ENCODE measurements at regions not wholly inside any gene's neighbourhood (a gene's known extent, or its start where the extent isn't known, plus 50 kb on each side); places are given as distances from the start of the nearest gene placed in this dataset.

DNA sequence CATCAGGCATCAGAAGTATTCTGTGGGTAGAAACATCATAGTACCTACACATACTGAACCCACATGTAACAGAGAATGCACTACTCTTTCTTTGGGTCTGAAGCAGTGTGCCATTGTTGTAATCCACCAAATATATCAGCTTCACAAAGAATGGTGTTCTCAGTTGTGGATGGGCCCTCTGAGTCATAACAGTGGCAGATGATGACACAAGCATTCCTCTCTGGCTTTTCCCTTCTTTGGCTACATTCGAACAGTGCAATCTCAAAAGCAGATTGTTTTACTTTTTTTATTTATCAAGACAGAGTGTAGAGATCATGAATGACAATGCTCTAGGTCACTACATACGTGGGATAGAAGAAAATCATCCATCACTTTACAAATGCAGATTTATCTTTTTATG, 247.2 kb upstream of the EPHA5 start:
- no peak for DNase-seq (ENCODE audit: low spot score)

DNA sequence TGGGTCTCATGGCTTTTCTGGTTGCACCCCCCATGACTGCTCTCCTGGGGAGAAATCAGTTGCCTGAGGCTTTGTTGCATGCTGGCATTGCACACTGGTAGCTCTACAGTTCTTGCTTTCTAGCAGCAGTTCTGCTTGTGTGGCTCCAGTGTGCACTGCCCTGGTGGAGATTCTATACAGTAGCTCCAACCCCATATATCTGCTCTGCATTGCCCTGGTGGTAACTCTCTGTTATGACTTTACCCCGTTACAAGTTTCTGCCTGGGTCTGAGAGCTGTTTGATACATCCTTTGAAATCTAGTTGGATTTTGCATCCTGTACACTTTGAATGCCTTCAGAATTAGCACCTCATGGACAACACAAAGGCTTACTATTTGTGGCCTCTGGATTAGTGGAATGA, 241.4 kb upstream of the EPHA5 start:
- no peak for DNase-seq (ENCODE audit: low spot score)

DNA sequence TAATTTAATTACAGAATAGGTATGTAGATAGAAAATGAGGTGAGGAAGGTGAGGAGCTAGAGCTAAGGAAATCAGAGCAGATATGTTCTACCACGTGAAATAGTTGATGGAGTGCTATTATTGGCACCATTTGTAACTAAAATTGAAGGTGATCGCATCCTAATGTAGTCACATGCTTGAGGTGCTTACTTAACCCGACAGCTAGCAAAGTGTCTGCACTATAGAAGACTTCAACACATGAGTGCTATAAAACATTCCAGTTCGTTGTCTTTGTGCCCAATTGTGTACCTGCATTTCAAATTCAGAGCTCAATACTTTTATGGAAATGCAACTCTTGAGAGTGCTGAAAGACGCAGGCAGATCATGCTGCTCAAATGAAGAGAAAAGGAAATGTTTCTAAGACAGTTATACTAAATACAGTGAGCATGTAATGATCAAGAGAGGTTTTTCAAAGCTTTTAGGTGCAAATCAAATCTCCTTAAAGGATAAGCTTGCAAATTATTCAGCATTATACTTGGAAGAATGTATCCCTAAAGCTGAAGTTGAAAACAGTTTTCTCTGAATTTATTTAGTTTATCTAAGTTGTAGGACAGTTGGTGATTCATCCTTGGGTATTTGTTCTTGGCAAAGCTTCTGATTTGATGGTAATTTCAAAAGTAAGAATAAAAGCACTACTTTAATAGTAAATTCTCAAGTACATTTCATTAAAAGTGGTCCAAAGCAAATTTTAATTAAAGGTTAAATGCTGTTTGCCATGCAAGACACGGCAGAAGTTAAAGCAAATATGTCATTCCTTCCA, 223.9 kb upstream of the EPHA5 start:
- DNase-seq (ENCODE audit: low spot score) = no peak

DNA sequence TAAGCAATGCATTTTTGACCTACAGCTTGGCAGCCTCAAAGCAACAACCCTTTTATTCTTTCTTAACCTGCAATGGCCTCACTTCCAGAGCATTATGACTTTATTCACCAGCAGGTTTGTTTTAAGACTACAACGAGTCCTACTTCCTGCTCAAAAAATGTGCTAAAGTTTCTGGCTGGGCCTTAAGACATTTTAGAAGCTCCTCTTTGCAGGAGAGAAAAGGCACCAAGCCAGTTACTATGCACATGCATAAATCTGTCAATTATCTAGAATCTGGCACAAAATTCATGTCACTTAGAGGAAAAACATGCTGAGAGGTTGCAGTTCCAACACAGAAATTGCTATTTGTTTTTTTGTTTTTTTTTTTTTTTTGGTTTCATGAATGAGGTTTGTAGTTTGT, 223.0 kb upstream of the EPHA5 start:
- no peak for DNase-seq (ENCODE audit: low spot score)

DNA sequence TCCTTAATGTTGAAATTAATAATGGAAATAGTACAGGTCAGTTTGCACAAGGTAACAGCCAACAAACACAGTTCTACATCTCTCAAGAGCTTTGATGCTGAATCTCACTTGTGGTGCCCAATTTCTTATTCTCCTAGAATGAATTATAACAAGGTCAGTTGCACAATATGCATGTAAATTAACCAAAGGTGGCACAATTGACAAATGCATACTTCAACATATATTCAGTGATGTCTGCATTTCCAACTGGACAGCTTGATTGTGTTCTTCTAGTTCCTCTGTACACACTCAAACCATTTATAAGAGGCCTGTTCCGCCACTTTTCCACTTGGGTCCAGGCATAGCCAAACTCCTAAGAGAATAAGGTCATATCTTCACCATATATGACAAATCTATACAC, 210.3 kb upstream of the EPHA5 start:
- DNase-seq (ENCODE audit: low spot score) = no peak

DNA sequence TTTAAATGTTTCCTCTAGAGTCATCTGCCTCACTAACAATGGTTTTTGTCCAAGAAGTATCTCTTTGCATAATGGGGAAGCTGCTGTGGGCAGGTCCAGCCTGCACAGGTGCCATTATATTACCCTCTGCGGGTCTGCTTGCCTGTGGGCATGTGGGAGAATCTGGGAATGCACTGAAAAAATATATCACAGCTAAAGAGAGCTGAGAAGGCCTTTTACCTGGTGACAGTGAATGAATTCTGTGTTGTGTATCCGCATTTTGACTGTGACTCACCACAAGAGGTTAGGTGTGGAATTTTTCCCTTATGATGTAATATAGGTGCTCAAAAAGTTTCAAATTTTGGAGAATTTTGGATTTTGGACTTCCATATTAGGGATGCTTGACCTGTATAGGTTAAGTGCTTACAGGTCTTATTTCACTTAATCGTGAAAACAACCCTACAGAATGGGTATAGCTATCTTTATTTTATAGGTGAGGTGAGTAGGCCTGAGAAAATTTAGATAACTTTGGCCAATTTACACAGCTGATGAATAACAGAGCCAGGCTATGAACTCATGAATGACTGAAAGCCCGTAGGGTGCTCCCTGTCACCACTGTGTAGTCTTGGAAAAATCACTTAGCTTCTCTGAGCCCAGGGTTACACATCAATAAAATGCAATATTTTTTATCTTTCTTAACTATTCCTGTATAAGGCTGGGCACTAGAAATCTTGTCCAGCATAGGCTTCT, 198.0 kb upstream of the EPHA5 start:
- no peak for DNase-seq (ENCODE audit: low spot score)

DNA sequence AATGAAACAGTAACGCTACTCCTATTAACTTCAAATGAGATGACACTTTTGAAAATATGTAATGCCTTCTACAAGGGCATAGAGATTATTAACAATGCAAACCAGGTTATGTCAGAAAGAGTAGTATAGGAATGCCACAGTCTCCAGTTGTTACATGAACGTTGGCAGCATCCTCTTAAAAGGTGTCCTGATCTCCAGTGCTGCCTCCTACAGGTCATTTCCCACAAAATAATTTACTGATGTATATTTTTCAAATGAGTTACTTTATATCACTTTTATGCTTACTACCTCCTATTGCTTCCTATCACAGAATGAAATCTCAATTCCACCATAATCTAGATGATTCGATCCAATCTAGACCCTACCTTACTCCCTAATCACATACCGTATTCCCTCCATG, 195.2 kb upstream of the EPHA5 start:
- DNase-seq (ENCODE audit: low spot score) = no peak

DNA sequence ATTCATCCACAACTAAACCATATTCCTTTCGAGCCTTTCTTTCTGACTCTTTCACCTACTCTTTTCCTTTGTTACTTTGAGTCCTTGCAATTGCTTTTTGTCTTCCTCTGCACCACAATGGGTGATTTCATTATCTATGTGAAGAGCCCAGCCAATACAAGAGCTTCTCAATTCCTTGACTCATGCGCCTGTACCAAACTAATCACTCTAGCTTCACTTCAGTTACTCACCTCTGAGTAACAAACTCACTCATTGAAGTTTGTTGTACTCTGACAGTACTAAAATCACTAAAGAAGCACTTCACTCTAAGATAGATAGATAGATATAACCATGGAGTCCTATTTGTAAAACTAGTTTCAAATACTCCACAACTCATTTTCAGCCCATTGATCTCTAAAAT, 191.7 kb upstream of the EPHA5 start:
- DNase-seq (ENCODE audit: low spot score) = no peak

DNA sequence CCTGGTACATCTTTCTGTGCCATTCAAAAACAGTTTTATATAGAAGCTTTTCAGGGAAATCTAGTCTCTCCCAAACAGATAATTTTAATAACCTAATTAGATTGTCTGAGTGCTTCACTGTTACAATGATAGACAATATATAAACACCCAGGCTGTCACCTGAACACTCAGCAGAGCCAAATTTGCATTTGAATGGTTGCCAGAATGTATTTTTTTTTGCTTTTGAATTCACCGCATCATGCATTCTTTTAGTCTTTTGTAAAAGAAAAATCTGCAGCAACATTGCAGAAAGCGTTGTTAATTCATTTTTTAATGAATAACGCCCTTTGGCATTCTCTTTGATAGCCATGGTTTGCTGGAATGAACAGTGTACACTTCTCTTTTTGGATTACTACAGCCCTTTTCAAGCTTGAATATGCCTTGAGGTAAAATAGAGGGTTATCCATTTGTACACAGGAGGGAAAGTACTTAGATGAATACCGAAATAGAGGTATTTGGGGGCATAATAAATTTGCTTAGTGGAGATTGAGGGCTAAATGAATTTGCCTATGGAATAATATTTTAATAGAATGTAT, 175.0 kb upstream of the EPHA5 start:
- no peak for DNase-seq (ENCODE audit: low spot score)

DNA sequence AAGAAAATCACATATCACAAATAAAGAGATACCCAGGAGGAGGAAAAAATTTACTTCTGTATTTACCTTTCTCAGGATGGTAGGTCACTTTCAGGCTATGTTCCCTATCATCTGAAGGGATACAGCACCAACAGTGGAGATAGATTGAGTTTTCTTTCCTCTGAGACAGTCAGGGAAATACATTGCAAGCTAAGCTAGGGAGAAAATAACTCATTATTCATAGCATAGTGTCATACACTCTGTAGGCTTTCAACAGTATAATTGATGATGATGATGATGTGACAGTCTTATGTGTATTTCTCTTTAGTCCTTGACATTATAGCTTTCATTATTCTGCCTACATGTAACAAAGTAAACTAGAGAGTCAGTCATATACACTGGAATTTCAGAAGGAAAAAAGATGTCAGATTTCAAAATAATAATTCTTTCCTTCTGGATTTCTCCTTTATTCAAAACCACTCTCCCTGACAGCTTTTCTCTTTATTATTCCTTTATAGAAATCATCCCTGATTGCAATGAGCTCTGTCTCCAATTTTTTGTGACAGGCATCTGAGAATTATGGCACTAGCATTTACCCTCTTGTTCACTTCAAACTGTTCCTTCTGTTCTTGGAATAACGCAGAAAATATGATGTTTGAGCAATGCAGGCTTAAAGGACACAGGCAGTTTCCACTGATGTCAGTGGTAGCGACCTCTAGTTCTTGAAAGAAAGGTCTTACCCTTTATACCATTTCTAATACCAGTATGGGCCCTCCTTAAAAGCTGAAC, 169.1 kb upstream of the EPHA5 start:
- DNase-seq (ENCODE audit: low spot score) = no peak

DNA sequence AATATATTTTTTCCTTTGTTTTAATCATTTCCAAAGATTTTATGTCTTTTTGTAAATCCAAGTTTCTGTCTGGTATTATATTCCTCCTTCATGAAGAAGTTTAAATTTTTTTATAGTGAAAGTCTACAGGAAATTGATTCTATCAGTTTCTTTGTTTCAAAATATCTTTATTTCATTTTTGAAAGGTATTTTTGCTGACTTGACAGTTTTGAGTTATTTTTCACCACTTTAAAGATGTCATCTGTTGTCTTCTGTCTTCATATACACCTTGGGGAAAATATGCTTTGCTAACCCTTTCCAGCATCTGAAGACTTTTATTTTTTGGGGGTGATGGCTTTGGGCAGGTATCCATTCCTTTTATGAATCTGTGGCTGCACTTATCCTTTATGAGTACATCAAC, 164.4 kb upstream of the EPHA5 start:
- DNase-seq (ENCODE audit: low spot score) = no peak

DNA sequence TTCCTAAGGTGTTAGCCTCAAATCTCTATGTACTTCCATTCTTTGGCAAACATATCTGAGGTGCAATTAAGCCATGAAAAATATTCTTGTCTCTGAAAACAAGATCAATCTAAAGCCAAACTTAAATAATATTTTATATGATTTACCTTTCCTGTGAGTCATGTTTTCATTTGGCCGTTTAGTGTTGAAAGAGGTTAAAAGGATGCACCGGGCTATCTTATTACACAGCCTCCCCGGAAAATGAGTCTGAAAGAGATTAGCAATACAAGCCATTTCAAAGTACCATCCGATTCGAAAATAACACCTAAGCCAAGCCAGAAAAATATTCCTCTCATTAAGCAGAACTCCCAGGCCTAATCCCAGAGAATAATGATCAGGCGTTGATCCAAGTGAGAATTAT, 161.5 kb upstream of the EPHA5 start:
- DNase-seq (ENCODE audit: low spot score) = no peak

DNA sequence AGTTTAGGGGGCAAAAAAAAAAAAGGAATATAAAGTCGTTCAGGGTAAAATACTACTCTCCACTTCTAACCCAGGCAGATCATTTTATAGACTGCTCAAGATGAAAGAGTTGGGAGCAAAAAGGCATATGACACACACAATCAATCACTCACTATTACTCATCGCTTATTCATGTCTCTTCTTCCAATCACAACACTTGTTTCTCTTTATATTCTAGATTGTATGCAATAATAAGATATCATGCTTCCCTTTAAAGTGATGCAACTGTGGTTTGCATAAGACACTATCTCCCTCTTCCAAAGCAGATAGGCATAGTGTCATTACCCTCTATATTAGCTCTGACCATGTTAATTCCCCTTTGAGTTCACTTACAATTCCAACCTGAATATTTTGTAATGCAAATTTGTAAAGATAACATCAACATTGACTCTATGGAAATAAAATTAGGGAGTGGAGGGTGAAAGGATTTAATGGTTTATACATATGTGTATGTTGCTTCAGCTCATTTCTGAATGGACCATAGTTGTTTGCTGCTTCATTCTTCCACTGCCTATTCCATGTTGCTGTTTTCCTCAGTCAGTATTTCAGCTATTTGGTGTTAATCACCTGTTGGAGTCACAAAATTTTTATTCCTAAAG, 154.9 kb upstream of the EPHA5 start:
- no peak for DNase-seq (ENCODE audit: low spot score)

DNA sequence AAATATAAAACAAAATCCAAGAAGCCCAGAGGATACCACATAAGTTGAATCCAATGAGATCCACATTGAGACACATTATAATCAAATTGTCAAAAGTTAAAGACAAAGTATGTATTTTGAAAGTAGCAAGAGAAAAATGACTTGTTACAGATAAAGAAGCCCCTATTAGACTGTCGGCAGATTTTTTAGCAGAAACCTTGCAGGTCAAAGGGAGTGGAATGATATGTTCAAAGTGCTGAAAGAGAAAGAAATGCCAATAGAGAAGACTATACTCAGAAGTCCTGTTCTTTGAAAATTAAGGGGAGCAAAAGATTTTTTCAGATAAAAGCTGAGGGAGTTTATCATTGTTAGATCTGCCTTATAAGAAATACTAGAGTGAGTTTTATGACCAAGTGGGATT, 148.9 kb upstream of the EPHA5 start:
- DNase-seq (ENCODE audit: low spot score) = no peak

DNA sequence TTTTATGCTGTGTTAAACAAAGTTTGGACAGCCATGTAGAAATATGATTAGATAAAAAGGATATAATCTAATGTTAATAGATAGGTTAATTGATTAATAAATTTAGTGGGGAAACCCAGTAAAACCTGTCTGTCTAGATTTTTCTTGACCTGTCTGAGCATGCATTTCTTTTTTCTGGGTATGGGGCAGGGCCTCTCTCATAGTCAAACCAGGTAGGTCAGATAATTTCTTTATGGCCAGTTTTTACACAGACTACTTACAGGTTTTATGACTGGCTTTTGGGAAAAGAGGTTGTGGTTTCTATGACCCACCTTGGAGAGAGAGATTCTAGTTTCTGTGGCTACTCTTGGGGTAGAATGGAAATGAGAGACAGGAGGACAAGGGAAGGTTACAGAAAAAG, 135.6 kb upstream of the EPHA5 start:
- no peak for DNase-seq (ENCODE audit: low spot score)

DNA sequence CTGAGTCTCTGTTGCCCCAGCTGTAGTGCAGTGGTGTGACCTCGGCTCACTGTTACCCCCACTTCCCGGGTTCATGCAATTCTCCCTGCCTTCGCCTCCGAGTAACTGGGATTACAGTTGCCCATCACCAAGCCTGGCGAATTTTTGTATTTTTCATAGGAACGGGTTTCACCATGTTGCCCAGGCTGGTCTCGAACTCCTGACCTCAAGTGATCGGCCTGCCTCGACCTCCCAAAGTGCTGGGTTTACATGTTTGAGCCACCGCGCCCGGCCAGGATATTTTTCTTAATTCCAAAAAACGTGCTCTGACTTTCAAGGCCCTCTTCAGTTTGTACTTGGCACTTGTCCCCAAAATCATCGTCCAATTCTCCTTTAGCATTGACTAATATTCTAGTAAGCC, 129.2 kb upstream of the EPHA5 start:
- DNase-seq (ENCODE audit: low spot score) = no peak

DNA sequence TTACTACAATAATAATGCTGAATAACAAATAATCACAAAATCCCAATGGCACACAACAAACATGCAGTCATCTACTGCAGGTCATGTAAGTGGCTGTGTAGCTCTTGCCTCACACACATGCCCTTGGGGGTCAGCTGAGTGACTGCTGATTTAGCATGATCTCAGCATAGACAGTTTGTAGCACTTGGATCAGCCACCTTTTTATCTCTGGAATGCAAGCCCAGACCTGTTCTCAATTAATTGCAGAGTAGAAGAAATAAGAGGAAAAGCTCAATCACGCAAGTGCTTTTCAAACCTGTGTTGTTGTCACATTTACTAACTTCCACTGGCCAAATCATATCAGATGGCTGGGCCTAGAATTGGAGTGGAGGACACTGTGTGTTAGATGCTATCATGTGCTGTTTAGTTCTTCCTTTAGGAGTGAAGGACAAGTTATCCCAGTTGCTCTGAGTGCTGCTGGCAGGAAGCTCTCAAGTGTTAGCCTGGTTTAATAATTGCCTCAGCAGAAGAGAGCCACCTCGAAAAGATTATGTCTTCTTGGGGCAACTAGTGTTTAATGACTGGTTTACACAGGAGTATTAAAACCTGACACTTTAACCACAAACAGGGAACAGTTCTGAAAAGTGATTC, 128.3 kb upstream of the EPHA5 start:
- DNase-seq (ENCODE audit: low spot score) = no peak

DNA sequence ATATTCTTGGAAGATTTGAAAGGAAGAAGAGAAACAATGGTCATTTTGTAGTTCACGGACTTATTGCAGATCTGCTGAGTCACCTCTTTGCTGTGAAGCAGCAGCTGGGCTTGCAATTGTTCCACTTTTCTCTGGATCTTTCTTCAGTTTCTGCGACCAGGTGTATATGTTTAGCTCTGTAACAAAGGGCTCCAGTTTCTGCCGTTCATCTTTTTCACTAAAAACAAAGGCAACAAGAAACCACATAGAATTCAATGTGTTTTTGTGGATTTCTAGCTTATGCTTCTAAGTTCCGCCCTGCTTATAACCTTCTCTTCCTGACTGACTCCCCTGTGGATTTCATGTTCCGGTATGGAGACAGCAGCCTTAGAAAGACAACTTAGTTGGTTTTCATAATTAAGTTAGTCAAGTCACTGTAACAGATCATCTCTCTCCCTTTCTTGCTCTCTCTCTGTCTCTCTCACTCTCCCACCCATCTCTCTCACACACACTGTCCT, 121.6 kb upstream of the EPHA5 start:
- DNase-seq (ENCODE audit: low spot score) = no peak

DNA sequence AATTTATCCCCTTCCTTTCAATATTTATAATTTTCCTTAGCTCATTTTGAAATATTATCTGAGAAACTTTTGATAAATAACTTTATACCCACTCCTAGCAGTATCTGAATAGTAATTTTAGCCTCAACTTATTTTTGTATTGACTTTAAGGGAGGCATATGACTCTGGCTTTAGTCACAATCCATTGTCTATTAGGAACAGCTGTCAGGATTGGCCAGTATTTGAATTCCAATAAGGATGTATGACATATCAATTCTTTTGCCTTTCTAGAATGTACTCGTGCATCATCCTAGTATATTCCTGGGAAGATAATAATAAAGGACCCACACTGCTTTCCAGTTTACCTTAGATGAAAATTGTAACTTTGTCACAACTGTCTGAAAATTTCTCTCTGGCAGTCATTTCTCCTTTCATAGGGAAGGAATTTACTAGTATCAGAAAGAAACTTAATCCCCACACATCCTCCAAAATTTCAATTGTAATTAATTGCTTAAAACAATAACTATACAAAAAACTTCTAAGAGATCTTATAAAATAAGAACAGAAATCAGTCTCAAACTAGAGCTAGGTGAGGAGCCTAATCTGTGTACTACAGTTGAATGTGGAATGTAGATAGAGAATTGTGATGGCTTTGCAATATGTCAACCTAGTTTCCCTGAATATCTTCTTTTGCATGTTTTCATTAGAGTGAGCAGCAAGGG, 121.0 kb upstream of the EPHA5 start:
- no peak for DNase-seq (ENCODE audit: low spot score)

DNA sequence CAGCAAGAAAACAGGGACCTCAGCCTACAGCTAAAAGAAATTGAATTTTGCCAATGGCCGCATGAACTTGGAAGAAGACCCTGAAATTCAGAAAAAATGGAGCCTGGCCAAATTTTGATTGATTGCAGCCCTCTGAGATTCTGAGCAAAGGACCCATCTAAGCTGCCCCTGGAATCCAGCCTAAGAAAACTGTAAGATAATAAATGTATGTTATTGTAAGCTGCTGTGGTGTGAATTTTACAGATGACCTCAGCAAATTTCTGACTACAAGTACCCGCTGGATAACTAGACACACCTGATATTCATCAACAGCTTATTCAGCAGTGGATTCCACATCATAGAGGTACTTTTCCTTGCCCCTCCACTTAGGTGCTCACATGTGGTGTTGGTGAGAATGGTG, 119.5 kb upstream of the EPHA5 start:
- no peak for DNase-seq (ENCODE audit: low spot score)

DNA sequence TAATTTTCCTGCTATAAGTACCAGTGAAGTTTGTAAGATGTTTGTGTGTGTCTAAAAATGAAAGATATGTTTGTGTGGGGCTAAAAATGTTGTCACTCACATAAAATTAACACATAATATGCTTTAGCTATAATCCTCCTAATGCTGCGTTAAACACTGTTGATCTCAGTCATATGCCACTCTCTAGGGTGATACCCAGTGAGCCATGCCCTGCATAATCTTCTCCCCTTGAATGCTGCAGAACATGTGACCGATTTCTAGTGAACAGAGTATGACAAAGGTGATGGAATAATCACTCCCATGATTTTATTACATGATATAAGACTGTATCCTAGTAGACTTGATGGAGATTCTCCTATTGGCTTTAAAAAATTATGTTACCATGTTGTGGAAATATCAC, 119.1 kb upstream of the EPHA5 start:
- DNase-seq (ENCODE audit: low spot score) = no peak

Data from HuH-7.5 (cell line).